H9 (cell line): ENCODE measurements at regions not wholly inside any gene's neighbourhood (a gene's known extent, or its start where the extent isn't known, plus 50 kb on each side); places are given as distances from the start of the nearest gene placed in this dataset.

Source experiments
- DNase-seq: peaks from one replicate; pipeline ENCODE4 v3.0.0-alpha.2; 2017
- H2AFZ ChIP-seq: one replicate; pipeline ENCODE4 v1.6.1; 2013; ENCODE audit warnings: mild to moderate bottlenecking, low read length, control low read depth, moderate library complexity
- H2AK5ac ChIP-seq: 2 replicates; pipeline ENCODE4 v1.6.1; 2013; ENCODE audit warnings: low read length, control low read depth, mixed read lengths; ENCODE audit not compliant: insufficient read length
- H2BK120ac ChIP-seq: one replicate; pipeline ENCODE4 v1.6.1; 2013; ENCODE audit warnings: low read depth, mild to moderate bottlenecking, low read length, control low read depth, inconsistent platforms; ENCODE audit not compliant: poor library complexity, severe bottlenecking
- H2BK12ac ChIP-seq: 2 replicates; pipeline ENCODE4 v1.6.1; 2013; ENCODE audit warnings: low read length, control low read depth, mixed read lengths, low read depth; ENCODE audit not compliant: insufficient read length
- H2BK15ac ChIP-seq: 2 replicates; pipeline ENCODE4 v1.6.1; 2013; ENCODE audit warnings: low read depth, low read length, control low read depth
- H2BK20ac ChIP-seq: one replicate; pipeline ENCODE4 v1.6.1; 2013; ENCODE audit warnings: low read depth, mild to moderate bottlenecking, low read length, control low read depth, inconsistent platforms; ENCODE audit not compliant: poor library complexity, severe bottlenecking
- H2BK5ac ChIP-seq: 2 replicates; pipeline ENCODE4 v1.6.1; 2013; ENCODE audit warnings: low read length, control low read depth, mixed read lengths; ENCODE audit not compliant: insufficient read length
- H3K14ac ChIP-seq: 2 replicates; pipeline ENCODE4 v1.6.1; 2013; ENCODE audit warnings: low read length, control low read depth; ENCODE audit not compliant: insufficient read depth
- H3K18ac ChIP-seq: 2 replicates; pipeline ENCODE4 v1.6.1; 2013; ENCODE audit warnings: low read depth, mild to moderate bottlenecking, mixed read lengths, low read length, control low read depth; ENCODE audit not compliant: insufficient read length
- H3K23ac ChIP-seq: 2 replicates; pipeline ENCODE4 v1.6.1; 2013; ENCODE audit warnings: low read length, control low read depth, mixed read lengths, low read depth; ENCODE audit not compliant: insufficient read length
- H3K23me2 ChIP-seq: 2 replicates; pipeline ENCODE4 v1.6.1; 2013; ENCODE audit warnings: low read depth, mild to moderate bottlenecking, mixed read lengths, low read length, control low read depth; ENCODE audit not compliant: insufficient read length, poor library complexity, severe bottlenecking
- H3K27ac ChIP-seq: 2 replicates; pipeline ENCODE4 v1.5.1; 2013; ENCODE audit warnings: low read length, control low read depth, mixed read lengths, low read depth; ENCODE audit not compliant: insufficient read length
- H3K27me3 ChIP-seq: 2 replicates; pipeline ENCODE4 v1.6.1; 2013; ENCODE audit warnings: low read length, control low read depth, inconsistent platforms; ENCODE audit not compliant: insufficient read depth
- H3K4ac ChIP-seq: 2 replicates; pipeline ENCODE4 v1.6.1; 2013; ENCODE audit warnings: low read depth, mild to moderate bottlenecking, control low read depth, inconsistent platforms, low read length, moderate library complexity
- H3K4me1 ChIP-seq: 2 replicates; pipeline ENCODE4 v1.6.1; 2013; ENCODE audit warnings: low read length, control low read depth, inconsistent platforms; ENCODE audit not compliant: insufficient read depth
- H3K4me2 ChIP-seq: 2 replicates; pipeline ENCODE4 v1.6.1; 2013; ENCODE audit warnings: low read length, control low read depth, mixed read lengths; ENCODE audit not compliant: insufficient read length, insufficient read depth
- H3K56ac ChIP-seq: 2 replicates; pipeline ENCODE4 v1.6.1; 2013; ENCODE audit warnings: low read depth, mild to moderate bottlenecking, mixed read lengths, low read length, control low read depth; ENCODE audit not compliant: insufficient read length
- H3K79me1 ChIP-seq: 2 replicates; pipeline ENCODE4 v1.6.1; 2013; ENCODE audit warnings: low read depth, mild to moderate bottlenecking, moderate library complexity, low read length, control low read depth, inconsistent platforms; ENCODE audit not compliant: insufficient read depth, poor library complexity, severe bottlenecking
- H3K79me2 ChIP-seq: 2 replicates; pipeline ENCODE4 v1.6.1; 2013; ENCODE audit warnings: low read length, control low read depth, inconsistent platforms; ENCODE audit not compliant: insufficient read depth
- H3K9ac ChIP-seq: 2 replicates; pipeline ENCODE4 v1.6.1; 2013; ENCODE audit warnings: low read length, control low read depth, mixed read lengths; ENCODE audit not compliant: insufficient read length; ENCODE audit errors: extremely low read depth
- H3K9me3 ChIP-seq: one replicate; pipeline ENCODE4 v1.6.1; 2013; ENCODE audit warnings: low read depth, low read length, inconsistent platforms; ENCODE audit not compliant: control insufficient read depth
- H3T11ph ChIP-seq: one replicate; pipeline ENCODE4 v1.6.1; 2013; ENCODE audit warnings: mild to moderate bottlenecking, low read length, control low read depth, inconsistent platforms
- H4K20me1 ChIP-seq: one replicate; pipeline ENCODE4 v1.6.1; 2013; ENCODE audit not compliant: control insufficient read depth, insufficient read length, insufficient read depth
- H4K5ac ChIP-seq: 2 replicates; pipeline ENCODE4 v1.6.1; 2013; ENCODE audit warnings: low read depth, mild to moderate bottlenecking, mixed read lengths, low read length, control low read depth; ENCODE audit not compliant: insufficient read length
- H4K8ac ChIP-seq: replicated peaks from 2 replicates; pipeline ENCODE4 v1.6.1; 2013; ENCODE audit warnings: low read length, control low read depth, mixed read lengths, low read depth; ENCODE audit not compliant: insufficient read length
- H4K91ac ChIP-seq: 2 replicates; pipeline ENCODE4 v1.6.1; 2013; ENCODE audit warnings: low read depth, mild to moderate bottlenecking, moderate library complexity, mixed read lengths, low read length, control low read depth; ENCODE audit not compliant: insufficient read length
- H3K27ac Mint-ChIP-seq, 3 experiments: 2 replicates in 2 of 3; 3 replicates in 1 of 3; pipeline ENCODE4 v1.8.0; 2020 to 2021; ENCODE audit warnings: mixed read lengths in 3 of 3, mild to moderate bottlenecking in 1 of 3, moderate library complexity in 1 of 3
- H3K27me3 Mint-ChIP-seq: 2 replicates; pipeline ENCODE4 v1.8.0; 2021; ENCODE audit warnings: low read depth, mild to moderate bottlenecking, moderate library complexity, mixed read lengths
- H3K36me3 Mint-ChIP-seq, 3 experiments: 2 replicates in 2 of 3; 3 replicates in 1 of 3; pipeline ENCODE4 v1.8.0; 2020 to 2021; ENCODE audit warnings: low read depth in 3 of 3, mixed read lengths in 3 of 3; ENCODE audit not compliant: insufficient read depth in 1 of 3
- H3K4me1 Mint-ChIP-seq, 2 experiments: 2 replicates each; pipeline ENCODE4 v1.8.0; 2020; ENCODE audit warnings: mixed read lengths in 2 of 2
- H3K4me3 Mint-ChIP-seq, 2 experiments: 2 replicates in 1 of 2; 3 replicates in 1 of 2; pipeline ENCODE4 v1.8.0; 2020 to 2021; ENCODE audit warnings: mild to moderate bottlenecking in 2 of 2, mixed read lengths in 2 of 2, moderate library complexity in 1 of 2
- H3K9me3 Mint-ChIP-seq, 2 experiments: 2 replicates in 1 of 2; 3 replicates in 1 of 2; pipeline ENCODE4 v1.8.0; 2020; ENCODE audit warnings: mild to moderate bottlenecking in 2 of 2, mixed read lengths in 2 of 2, moderate library complexity in 1 of 2
- CTCF ChIP-seq: fragments of 200-600 bp; sonication (generic); conservative IDR thresholded peaks from 3 replicates; pipeline ENCODE4 v1.8.0; 2021; ENCODE audit warnings: antibody characterized with exemption, mild to moderate bottlenecking
- WGBS: extraction: QIAGEN DNeasy Blood & Tissue Kit; methylation state at CpG from one replicate; pipeline ENCODE4 v1.1.7; 2013; ENCODE audit warnings: missing lambda C conversion rate, low lambda C conversion rate, mixed read lengths; ENCODE audit not compliant: insufficient read length; ENCODE audit errors: extremely low coverage; 5-methylcytosine and 5-hydroxymethylcytosine counted together

GRCh38 chr12:13744561-13744960, 236.8 kb downstream of the GRIN2B start:
- peaks cover 68% of the 10 kb centered on the region for H3K27me3 Mint-ChIP-seq
- H3T11ph ChIP-seq, result no peak overlapping the region
- H3K4me2 ChIP-seq, result no peak overlapping the region
- 0 out of 7 replicates have a peak, but pooled peaks cover 0 to 4% (median 0%) of the 10 kb centered on the region in 3 experiments for H3K36me3 Mint-ChIP-seq
- no peak overlapping the region for H4K91ac ChIP-seq
- no peak overlapping the region for H2BK12ac ChIP-seq
- no peaks in the 10 kb centered on the region for H3K79me2 ChIP-seq
- H3K4me1 Mint-ChIP-seq, result peaks cover 53 to 62% of the 10 kb centered on the region in 2 experiments
- no peak overlapping the region for H2BK20ac ChIP-seq
- no peak overlapping the region for H3K56ac ChIP-seq
- H3K27ac Mint-ChIP-seq, result no peak overlapping the region; a peak in 1 of 7 replicates
- H3K23me2 ChIP-seq, result no peaks in the 10 kb centered on the region
- H3K4ac ChIP-seq, result no peak overlapping the region
- H3K27ac ChIP-seq, result no peak overlapping the region
- H3K18ac ChIP-seq, result no peak overlapping the region
- H3K79me1 ChIP-seq, result no peaks in the 10 kb centered on the region
- H4K5ac ChIP-seq, result no peak overlapping the region
- H2BK120ac ChIP-seq, result no peak overlapping the region
- H3K4me3 Mint-ChIP-seq, result no peak overlapping the region; a peak in 1 of 5 replicates
- no peaks in the 10 kb centered on the region; the same call in 1 of the 2 replicates for H3K27me3 ChIP-seq
- no peak for DNase-seq
- no peak overlapping the region for H3K14ac ChIP-seq
- peaks cover 0 to 3% of the 10 kb centered on the region in 2 experiments; a peak in 2 of 5 replicates for H3K9me3 Mint-ChIP-seq
- no peaks in the 10 kb centered on the region for H4K20me1 ChIP-seq
- peaks cover 6% of the 10 kb centered on the region; the same call in 1 of the 2 replicates for H3K4me1 ChIP-seq
- H3K9me3 ChIP-seq, result no peaks in the 10 kb centered on the region
- WGBS, result no CpG with 5 or more reads among the region's 9 CpGs
- H2BK15ac ChIP-seq, result no peak overlapping the region
- no peak overlapping the region for H2AFZ ChIP-seq
- TF ChIP-seq CTCF, result no peak
- H3K9ac ChIP-seq, result no peak overlapping the region
- H4K8ac ChIP-seq, result no peak overlapping the region
- no peak overlapping the region for H2BK5ac ChIP-seq
- no peak overlapping the region for H3K23ac ChIP-seq
- H2AK5ac ChIP-seq, result no peak overlapping the region
